ENCODE measurements at regions not wholly inside any gene's neighbourhood (a gene's known extent, or its start where the extent isn't known, plus 50 kb on each side); places are given as distances from the start of the nearest gene placed in this dataset.

- no CpG with 5 or more reads among the region's 4 CpGs for WGBS (ENCODE audit: insufficient coverage, low lambda C conversion rate)
- H3K27me3 ChIP-seq (ENCODE audit: control insufficient read depth, insufficient read depth, low read length), result no peaks in the 10 kb centered on the region
- no peak for DNase-seq
- H3K4me3 ChIP-seq (ENCODE audit: low read length), result no peak overlapping the region
- H3K27ac ChIP-seq (ENCODE audit: low read length), result no peak overlapping the region
- H3K36me3 ChIP-seq (ENCODE audit: control insufficient read depth, insufficient read depth, low read length), result no peaks in the 10 kb centered on the region
- no peaks in the 10 kb centered on the region for H3K9me3 ChIP-seq (ENCODE audit: control insufficient read depth, low read depth, low read length)
- H3K4me1 ChIP-seq (ENCODE audit: control insufficient read depth, insufficient read depth, low read length), result no peaks in the 10 kb centered on the region
Measured at GRCh38 chr21:15359251-15359650, 294.5 kb upstream of the NRIP1 start.

GRCh38 chr21:15362458-15362857 is 297.7 kb upstream of the NRIP1 start:
- Histone ChIP-seq H3K36me3 (ENCODE audit: control insufficient read depth, insufficient read depth, low read length) (no peaks in the 10 kb centered on the region), H3K4me3 (ENCODE audit: low read length) (no peak overlapping the region), H3K27ac (ENCODE audit: low read length) (no peak overlapping the region), H3K27me3 (ENCODE audit: control insufficient read depth, insufficient read depth, low read length) (no peaks in the 10 kb centered on the region), H3K4me1 (ENCODE audit: control insufficient read depth, insufficient read depth, low read length) (no peaks in the 10 kb centered on the region), H3K9me3 (ENCODE audit: control insufficient read depth, low read depth, low read length) (no peaks in the 10 kb centered on the region)
- WGBS (ENCODE audit: insufficient coverage, low lambda C conversion rate), result 100% methylated on average over 1 of the region's 4 CpGs
- no peak for DNase-seq

GRCh38 chr21:15363921-15364320 is 299.1 kb upstream of the NRIP1 start:
- Histone ChIP-seq H3K27me3 (ENCODE audit: control insufficient read depth, insufficient read depth, low read length) (no peaks in the 10 kb centered on the region), H3K36me3 (ENCODE audit: control insufficient read depth, insufficient read depth, low read length) (no peaks in the 10 kb centered on the region), H3K4me3 (ENCODE audit: low read length) (no peak overlapping the region), H3K27ac (ENCODE audit: low read length) (no peak overlapping the region), H3K4me1 (ENCODE audit: control insufficient read depth, insufficient read depth, low read length) (no peaks in the 10 kb centered on the region), H3K9me3 (ENCODE audit: control insufficient read depth, low read depth, low read length) (no peaks in the 10 kb centered on the region)
- WGBS (ENCODE audit: insufficient coverage, low lambda C conversion rate), result 88% methylated on average over 1 of the region's 1 CpG
- no peak for DNase-seq

GRCh38 chr21:15365751-15366392 is 301.1 kb upstream of the NRIP1 start:
- Histone ChIP-seq H3K36me3 (ENCODE audit: control insufficient read depth, insufficient read depth, low read length) (no peaks in the 10 kb centered on the region), H3K4me1 (ENCODE audit: control insufficient read depth, insufficient read depth, low read length) (no peaks in the 10 kb centered on the region), H3K27me3 (ENCODE audit: control insufficient read depth, insufficient read depth, low read length) (no peaks in the 10 kb centered on the region), H3K9me3 (ENCODE audit: control insufficient read depth, low read depth, low read length) (no peaks in the 10 kb centered on the region), H3K4me3 (ENCODE audit: low read length) (no peak overlapping the region), H3K27ac (ENCODE audit: low read length) (no peak overlapping the region)
- 47% methylated on average over 2 of the region's 5 CpGs for WGBS (ENCODE audit: insufficient coverage, low lambda C conversion rate)
- DNase-seq, result no peak

GRCh38 chr21:15366555-15366954 is 301.8 kb upstream of the NRIP1 start:
- no peaks in the 10 kb centered on the region for H3K4me1 ChIP-seq (ENCODE audit: control insufficient read depth, insufficient read depth, low read length)
- H3K27me3 ChIP-seq (ENCODE audit: control insufficient read depth, insufficient read depth, low read length), result no peaks in the 10 kb centered on the region
- H3K36me3 ChIP-seq (ENCODE audit: control insufficient read depth, insufficient read depth, low read length), result no peaks in the 10 kb centered on the region
- 80% methylated on average over 1 of the region's 1 CpG for WGBS (ENCODE audit: insufficient coverage, low lambda C conversion rate)
- DNase-seq, result no peak
- no peaks in the 10 kb centered on the region for H3K9me3 ChIP-seq (ENCODE audit: control insufficient read depth, low read depth, low read length)
- no peak overlapping the region for H3K4me3 ChIP-seq (ENCODE audit: low read length)
- no peak overlapping the region for H3K27ac ChIP-seq (ENCODE audit: low read length)

GRCh38 chr21:15367061-15367626 is 302.3 kb upstream of the NRIP1 start:
- H3K27me3 ChIP-seq (ENCODE audit: control insufficient read depth, insufficient read depth, low read length), result no peaks in the 10 kb centered on the region
- no peaks in the 10 kb centered on the region for H3K36me3 ChIP-seq (ENCODE audit: control insufficient read depth, insufficient read depth, low read length)
- H3K9me3 ChIP-seq (ENCODE audit: control insufficient read depth, low read depth, low read length), result no peaks in the 10 kb centered on the region
- H3K27ac ChIP-seq (ENCODE audit: low read length), result no peak overlapping the region
- no peak for DNase-seq
- no peak overlapping the region for H3K4me3 ChIP-seq (ENCODE audit: low read length)
- WGBS (ENCODE audit: insufficient coverage, low lambda C conversion rate), result 100% methylated on average over 1 of the region's 7 CpGs
- H3K4me1 ChIP-seq (ENCODE audit: control insufficient read depth, insufficient read depth, low read length), result no peaks in the 10 kb centered on the region

- H3K27ac ChIP-seq (ENCODE audit: low read length), result no peak overlapping the region
- H3K9me3 ChIP-seq (ENCODE audit: control insufficient read depth, low read depth, low read length), result no peaks in the 10 kb centered on the region
- WGBS (ENCODE audit: insufficient coverage, low lambda C conversion rate), result 100% methylated on average over 3 of the region's 8 CpGs
- no peaks in the 10 kb centered on the region for H3K27me3 ChIP-seq (ENCODE audit: control insufficient read depth, insufficient read depth, low read length)
- no peaks in the 10 kb centered on the region for H3K4me1 ChIP-seq (ENCODE audit: control insufficient read depth, insufficient read depth, low read length)
- no peak for DNase-seq
- no peak overlapping the region for H3K4me3 ChIP-seq (ENCODE audit: low read length)
- H3K36me3 ChIP-seq (ENCODE audit: control insufficient read depth, insufficient read depth, low read length), result no peaks in the 10 kb centered on the region
Measured at GRCh38 chr21:15370462-15370975, 305.7 kb upstream of the NRIP1 start.

- Histone ChIP-seq H3K27ac (ENCODE audit: low read length) (no peak overlapping the region), H3K36me3 (ENCODE audit: control insufficient read depth, insufficient read depth, low read length) (no peaks in the 10 kb centered on the region), H3K4me3 (ENCODE audit: low read length) (no peak overlapping the region), H3K4me1 (ENCODE audit: control insufficient read depth, insufficient read depth, low read length) (no peaks in the 10 kb centered on the region), H3K9me3 (ENCODE audit: control insufficient read depth, low read depth, low read length) (peaks cover 3% of the 10 kb centered on the region), H3K27me3 (ENCODE audit: control insufficient read depth, insufficient read depth, low read length) (no peaks in the 10 kb centered on the region)
- DNase-seq, result no peak
- WGBS (ENCODE audit: insufficient coverage, low lambda C conversion rate), result no CpG with 5 or more reads among the region's 1 CpG
Measured at GRCh38 chr21:15373941-15374340, 309.1 kb upstream of the NRIP1 start.

GRCh38 chr21:15379776-15380175 is 315.0 kb upstream of the NRIP1 start:
- no peaks in the 10 kb centered on the region for H3K27me3 ChIP-seq (ENCODE audit: control insufficient read depth, insufficient read depth, low read length)
- no peaks in the 10 kb centered on the region for H3K36me3 ChIP-seq (ENCODE audit: control insufficient read depth, insufficient read depth, low read length)
- H3K9me3 ChIP-seq (ENCODE audit: control insufficient read depth, low read depth, low read length), result peaks cover 3% of the 10 kb centered on the region
- H3K4me1 ChIP-seq (ENCODE audit: control insufficient read depth, insufficient read depth, low read length), result no peaks in the 10 kb centered on the region
- no peak overlapping the region for H3K27ac ChIP-seq (ENCODE audit: low read length)
- no peak overlapping the region for H3K4me3 ChIP-seq (ENCODE audit: low read length)
- no peak for DNase-seq
- 94% methylated on average over 2 of the region's 3 CpGs for WGBS (ENCODE audit: insufficient coverage, low lambda C conversion rate)

- DNase-seq, result no peak
- peaks cover 4% of the 10 kb centered on the region for H3K9me3 ChIP-seq (ENCODE audit: control insufficient read depth, low read depth, low read length)
- no peaks in the 10 kb centered on the region for H3K27me3 ChIP-seq (ENCODE audit: control insufficient read depth, insufficient read depth, low read length)
- H3K4me3 ChIP-seq (ENCODE audit: low read length), result no peak overlapping the region
- 89% methylated on average over 2 of the region's 4 CpGs for WGBS (ENCODE audit: insufficient coverage, low lambda C conversion rate)
- no peaks in the 10 kb centered on the region for H3K36me3 ChIP-seq (ENCODE audit: control insufficient read depth, insufficient read depth, low read length)
- H3K4me1 ChIP-seq (ENCODE audit: control insufficient read depth, insufficient read depth, low read length), result no peaks in the 10 kb centered on the region
- no peak overlapping the region for H3K27ac ChIP-seq (ENCODE audit: low read length)
Measured at GRCh38 chr21:15383588-15383987, 318.8 kb upstream of the NRIP1 start.

GRCh38 chr21:15390049-15390448 is 325.2 kb upstream of the NRIP1 start:
- Histone ChIP-seq H3K4me1 (ENCODE audit: control insufficient read depth, insufficient read depth, low read length) (no peaks in the 10 kb centered on the region), H3K4me3 (ENCODE audit: low read length) (no peak overlapping the region), H3K9me3 (ENCODE audit: control insufficient read depth, low read depth, low read length) (peaks cover 4% of the 10 kb centered on the region), H3K27ac (ENCODE audit: low read length) (no peak overlapping the region), H3K36me3 (ENCODE audit: control insufficient read depth, insufficient read depth, low read length) (no peaks in the 10 kb centered on the region), H3K27me3 (ENCODE audit: control insufficient read depth, insufficient read depth, low read length) (no peaks in the 10 kb centered on the region)
- DNase-seq, result no peak
- WGBS (ENCODE audit: insufficient coverage, low lambda C conversion rate), result no CpG with 5 or more reads among the region's 2 CpGs
